ENCODE measurements at regions not wholly inside any gene's neighbourhood (a gene's known extent, or its start where the extent isn't known, plus 50 kb on each side); places are given as distances from the start of the nearest gene placed in this dataset.

- no peak overlapping the region for H3K4me3 ChIP-seq (ENCODE audit: low read depth, low read length)
- no peaks in the 10 kb centered on the region for H3K36me3 ChIP-seq
- no peaks in the 10 kb centered on the region for H3K27me3 ChIP-seq
- TF ChIP-seq CTCF (IDR thresholded peaks at IDR 0.05; ENCODE audit: low read depth, low read length), result no peak
- no peaks in the 10 kb centered on the region for H3K9me3 ChIP-seq
- DNase-seq, result no peak
- H3K4me1 ChIP-seq, result no peaks in the 10 kb centered on the region; the same call in 1 of the 2 replicates
Measured at GRCh38 chr15:35753486-35753885, 207.5 kb upstream of the DPH6 start.

- H3K4me1 ChIP-seq, result no peaks in the 10 kb centered on the region; the same call in 1 of the 2 replicates
- H3K9me3 ChIP-seq, result no peaks in the 10 kb centered on the region
- DNase-seq, result no peak
- H3K4me3 ChIP-seq (ENCODE audit: low read depth, low read length), result no peak overlapping the region
- no peak for TF ChIP-seq CTCF (IDR thresholded peaks at IDR 0.05; ENCODE audit: low read depth, low read length)
- H3K27me3 ChIP-seq, result no peaks in the 10 kb centered on the region
- H3K36me3 ChIP-seq, result no peaks in the 10 kb centered on the region
Measured at GRCh38 chr15:35755237-35755802, 209.4 kb upstream of the DPH6 start.

DNA sequence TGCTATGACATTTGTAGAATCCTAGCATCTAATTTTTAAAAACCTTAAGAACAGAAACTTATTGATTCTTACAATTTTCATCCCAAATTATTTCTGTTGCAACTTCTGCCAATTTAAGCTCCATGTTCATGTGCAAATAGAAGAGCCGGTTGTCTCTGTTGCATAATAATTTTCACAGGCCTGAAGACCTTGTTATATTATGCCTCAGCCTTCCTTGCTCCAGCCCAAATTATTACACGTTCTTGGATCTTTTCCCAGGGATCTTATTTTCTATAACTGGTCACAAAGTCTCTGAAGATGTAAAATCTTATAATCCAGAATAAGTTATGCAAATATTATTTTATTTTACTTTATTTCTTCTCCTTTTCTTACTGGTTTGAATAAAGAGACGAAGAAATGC, 210.7 kb upstream of the DPH6 start:
- Histone ChIP-seq H3K27me3 (no peaks in the 10 kb centered on the region), H3K4me3 (ENCODE audit: low read depth, low read length) (no peak overlapping the region), H3K4me1 (no peaks in the 10 kb centered on the region), H3K36me3 (no peaks in the 10 kb centered on the region), H3K9me3 (no peaks in the 10 kb centered on the region)
- no peak for TF ChIP-seq CTCF (IDR thresholded peaks at IDR 0.05; ENCODE audit: low read depth, low read length)
- DNase-seq, result no peak

DNA sequence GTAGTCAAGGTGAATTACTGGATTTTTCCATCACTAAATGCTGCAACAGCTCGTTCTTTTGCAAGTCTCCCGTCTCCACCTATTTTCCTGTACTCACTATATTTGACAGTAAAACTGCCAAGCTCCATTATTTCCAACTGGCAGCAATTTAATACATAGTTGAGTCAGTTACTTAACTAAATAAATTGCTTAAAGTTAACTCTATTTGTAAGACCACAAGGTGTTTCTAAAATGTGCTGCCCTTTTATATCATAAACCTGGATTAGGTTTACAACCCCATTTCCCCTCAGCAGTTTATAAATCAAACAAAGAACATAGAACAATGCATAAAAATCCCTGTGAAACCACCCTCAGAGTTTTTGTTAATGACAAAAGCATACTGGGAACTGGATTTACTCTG, 211.4 kb upstream of the DPH6 start:
- no peak overlapping the region for H3K4me3 ChIP-seq (ENCODE audit: low read depth, low read length)
- H3K27me3 ChIP-seq, result no peaks in the 10 kb centered on the region
- H3K36me3 ChIP-seq, result no peaks in the 10 kb centered on the region
- H3K9me3 ChIP-seq, result no peaks in the 10 kb centered on the region
- DNase-seq, result no peak
- no peak for TF ChIP-seq CTCF (IDR thresholded peaks at IDR 0.05; ENCODE audit: low read depth, low read length)
- no peaks in the 10 kb centered on the region for H3K4me1 ChIP-seq

DNA sequence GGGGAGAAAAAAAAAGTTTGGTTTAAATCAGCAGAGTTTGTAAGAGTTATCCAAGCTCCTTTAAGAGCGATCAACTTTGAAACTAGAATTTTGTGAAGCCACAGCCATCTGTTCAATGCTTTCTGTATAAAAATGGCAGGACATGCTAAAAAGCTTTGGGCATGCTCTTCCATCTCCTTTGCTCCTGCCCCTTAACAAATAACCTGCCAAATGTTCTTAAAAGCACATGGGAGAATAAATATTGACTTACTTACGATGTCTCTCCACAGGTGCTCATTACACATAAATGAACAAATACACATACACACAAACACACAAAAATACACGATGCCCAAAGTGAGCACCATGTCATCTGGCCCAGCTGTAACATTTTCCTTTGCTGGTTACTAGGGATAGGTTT, 211.8 kb upstream of the DPH6 start:
- Histone ChIP-seq H3K9me3 (no peaks in the 10 kb centered on the region), H3K27me3 (no peaks in the 10 kb centered on the region), H3K4me1 (no peaks in the 10 kb centered on the region), H3K4me3 (ENCODE audit: low read depth, low read length) (no peak overlapping the region), H3K36me3 (no peaks in the 10 kb centered on the region)
- no peak for DNase-seq
- no peak for TF ChIP-seq CTCF (IDR thresholded peaks at IDR 0.05; ENCODE audit: low read depth, low read length)

DNA sequence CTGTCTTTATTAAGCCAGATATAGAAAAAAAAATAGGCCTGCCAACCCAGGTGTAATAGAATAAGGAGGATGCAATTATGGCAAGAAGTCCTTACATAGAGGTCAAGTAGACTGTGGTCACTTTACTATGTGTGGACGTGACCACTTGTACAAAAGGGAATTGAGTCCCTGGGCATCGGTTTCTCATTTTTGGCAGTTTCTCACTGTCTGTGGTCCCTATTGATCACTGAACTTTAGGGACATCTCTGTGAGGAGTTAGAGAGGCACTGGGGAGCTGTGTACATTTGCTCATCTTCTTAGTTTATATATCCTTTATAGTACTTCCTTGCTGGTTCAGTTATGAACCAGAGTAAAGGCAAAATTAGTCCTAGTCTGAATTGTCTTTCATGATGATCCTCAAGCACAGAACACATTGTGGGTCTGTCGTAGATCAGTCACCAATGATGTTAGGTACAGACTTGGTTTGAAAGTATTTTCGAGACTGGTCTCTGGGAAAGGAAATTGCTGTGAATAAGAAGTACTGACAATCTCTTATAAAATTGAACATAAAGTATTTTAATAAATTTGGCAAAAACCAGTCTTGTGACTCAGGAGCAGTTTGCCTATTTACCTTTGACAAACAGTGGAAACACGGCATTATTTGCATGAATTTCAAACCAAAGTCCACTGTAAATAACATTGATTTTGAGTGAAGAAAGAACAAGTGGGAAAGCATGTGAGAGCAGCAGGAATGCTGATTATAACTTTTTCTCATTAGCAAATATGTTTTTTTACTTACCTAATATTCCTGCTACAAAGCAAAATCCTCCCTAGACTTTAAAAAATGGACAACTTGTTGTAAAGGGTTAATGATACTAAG, 218.9 kb upstream of the DPH6 start:
- no peaks in the 10 kb centered on the region for H3K9me3 ChIP-seq
- no peaks in the 10 kb centered on the region for H3K27me3 ChIP-seq
- no peak for DNase-seq
- no peak overlapping the region for H3K4me3 ChIP-seq (ENCODE audit: low read depth, low read length)
- H3K4me1 ChIP-seq, result no peaks in the 10 kb centered on the region
- H3K36me3 ChIP-seq, result no peaks in the 10 kb centered on the region
- no peak for TF ChIP-seq CTCF (IDR thresholded peaks at IDR 0.05; ENCODE audit: low read depth, low read length)

Measured in BE2C (cell line).